HCT116 (cell line): ENCODE measurements at regions not wholly inside any gene's neighbourhood (a gene's known extent, or its start where the extent isn't known, plus 50 kb on each side); places are given as distances from the start of the nearest gene placed in this dataset.
"Not testable (repeated sequence)": the region's sequence is repeated elsewhere in the genome, so short reads cannot be mapped to it uniquely, and the experiment has no call there.

ENCODE experiments used
- ATAC-seq: fragments of 200-7000 bp; cut with Tn5 transposase; 2 replicates; pipeline ENCODE4 v1.9.1; 2020; ENCODE audit warnings: mild to moderate bottlenecking, moderate library complexity
- BruUV-seq: library from RNA; stranded (reverse); fragments of 400-500 nt; replicated peaks from 2 replicates; lab custom pipeline; 2021; lab: Mats Ljungman, UMichigan
- CTCF ChIA-PET: fragments of 300-600 bp; sonication (Branson Sonifier 250); formaldehyde crosslinking; loops from one replicate; lab custom pipeline; 2021; ENCODE audit warnings: antibody characterized with exemption; lab: Charles Lee
- POLR2A ChIA-PET: fragments of 300-600, 350-600 bp; sonication (Branson Sonifier 250); formaldehyde crosslinking; loops from one replicate; lab custom pipeline; 2021; ENCODE audit warnings: antibody characterized with exemption; lab: Charles Lee
- RAD21 ChIA-PET, 2 experiments: fragments of 300-600 bp; sonication (Branson Sonifier 250); formaldehyde crosslinking; loops; one replicate each; lab custom pipeline; 2023; ENCODE audit warnings: low total read pairs in 2 of 2; ENCODE audit not compliant: uncharacterized antibody in 2 of 2, unreplicated experiment in 2 of 2, low non-redundant PET in 1 of 2; lab: Charles Lee
- DNase-seq: peaks from one replicate; pipeline ENCODE4 v3.0.0-alpha.2; 2010; ENCODE audit warnings: low read depth, low spot score
- H2AFZ ChIP-seq: fragments of 200-600 bp; shearing (Covaris generic), sonication (generic); 2 replicates; pipeline ENCODE4 v1.6.1; 2017; ENCODE audit warnings: low read depth, mixed run types, mixed read lengths, antibody characterized with exemption, low read length; ENCODE audit not compliant: poor library complexity, severe bottlenecking
- H3K27ac ChIP-seq: 2 replicates; pipeline ENCODE4 v1.5.1; 2012; ENCODE audit warnings: low read depth, low read length
- H3K27me3 ChIP-seq: fragments of 200-600 bp; sonication (generic); 2 replicates; pipeline ENCODE4 v1.6.1; 2016; ENCODE audit warnings: mixed run types, low read length, mixed read lengths; ENCODE audit not compliant: insufficient read depth
- H3K36me3 ChIP-seq, 2 experiments: fragments of 200-500 bp in 1 of 2; fragments of 200-600 bp in 1 of 2; sonication (Bioruptor generic) in 1 of 2; sonication (generic) in 1 of 2; 2 replicates each; pipeline versions ENCODE4 v1.5.1 to v1.6.1; 2014 to 2016; ENCODE audit warnings: low read length in 2 of 2, inconsistent platforms in 1 of 2, mixed read lengths in 1 of 2, mixed run types in 1 of 2; ENCODE audit not compliant: insufficient read depth in 2 of 2, control insufficient read depth in 1 of 2
- H3K4me1 ChIP-seq, 2 experiments: fragments of 200-600 bp in 1 of 2; sonication (generic) in 1 of 2; 2 replicates each; pipeline versions ENCODE4 v1.5.1 to v1.6.1; 2012 to 2017; ENCODE audit warnings: low read length in 2 of 2, inconsistent platforms in 1 of 2, mild to moderate bottlenecking in 1 of 2, mixed read lengths in 1 of 2, mixed run types in 1 of 2, moderate library complexity in 1 of 2; ENCODE audit not compliant: insufficient read depth in 2 of 2, control insufficient read depth in 1 of 2
- H3K4me2 ChIP-seq: fragments of 200-600 bp; sonication (generic); 2 replicates; pipeline ENCODE4 v1.6.1; 2017; ENCODE audit warnings: mixed run types, low read length, mixed read lengths
- H3K4me3 ChIP-seq, 2 experiments: fragments of 200-600 bp in 1 of 2; sonication (generic) in 1 of 2; replicated peaks in 1 of 2; 2 replicates each; pipeline ENCODE4 v1.5.1; 2011 to 2016; ENCODE audit warnings: low read length in 2 of 2, control low read depth in 1 of 2, low read depth in 1 of 2, mild to moderate bottlenecking in 1 of 2, mixed read lengths in 1 of 2, mixed run types in 1 of 2
- H3K79me2 ChIP-seq: fragments of 200-600 bp; sonication (generic); 2 replicates; pipeline ENCODE4 v1.6.1; 2017; ENCODE audit warnings: mild to moderate bottlenecking, mixed run types, low read length, moderate library complexity, mixed read lengths; ENCODE audit not compliant: insufficient read depth
- H3K9ac ChIP-seq: fragments of 200-600 bp; sonication (generic); 2 replicates; pipeline ENCODE4 v1.6.1; 2016; ENCODE audit warnings: low read length, mixed read lengths
- H3K9me2 ChIP-seq: fragments of 200-600 bp; sonication (generic), shearing (Covaris generic); 2 replicates; pipeline ENCODE4 v1.6.1; 2017; ENCODE audit warnings: mixed run types, mild to moderate bottlenecking, moderate library complexity; ENCODE audit not compliant: insufficient read depth
- H3K9me3 ChIP-seq, 2 experiments: fragments of 200-500 bp in 1 of 2; fragments of 200-600 bp in 1 of 2; sonication (Bioruptor generic) in 1 of 2; sonication (generic) in 1 of 2; 2 replicates each; pipeline ENCODE4 v1.6.1; 2014 to 2017; ENCODE audit warnings: low read length in 2 of 2, mixed read lengths in 2 of 2, inconsistent platforms in 1 of 2, low read depth in 1 of 2, mild to moderate bottlenecking in 1 of 2, mixed run types in 1 of 2, moderate library complexity in 1 of 2; ENCODE audit not compliant: control insufficient read depth in 1 of 2, insufficient read depth in 1 of 2
- H4K20me1 ChIP-seq: fragments of 200-600 bp; sonication (generic), shearing (Covaris generic); 2 replicates; pipeline ENCODE4 v1.6.1; 2017; ENCODE audit warnings: mixed run types, mild to moderate bottlenecking, moderate library complexity; ENCODE audit not compliant: insufficient read depth
- EZH2 ChIP-seq: fragments of 200-600 bp; sonication (generic); IDR thresholded peaks from 2 replicates; pipeline ENCODE4 v1.6.1; 2017; ENCODE audit warnings: antibody characterized with exemption, mixed run types
- EZH2phosphoT487 ChIP-seq: fragments of 200-600 bp; IDR thresholded peaks from 2 replicates; pipeline ENCODE4 v1.6.1; 2018; ENCODE audit warnings: antibody characterized with exemption, borderline replicate concordance
- POLR2AphosphoS5 ChIP-seq: IDR thresholded peaks from 2 replicates; pipeline ENCODE4 v1.6.1; 2011; ENCODE audit warnings: mild to moderate bottlenecking, low read depth, low read length, moderate library complexity
- ZBTB33 ChIP-seq: IDR thresholded peaks from 2 replicates; pipeline ENCODE4 v1.6.1; 2011; ENCODE audit warnings: mild to moderate bottlenecking, low read length, moderate library complexity; ENCODE audit not compliant: insufficient replicate concordance; ENCODE audit errors: extremely low read depth
- ZFX ChIP-seq: fragments of 450-650 bp; IDR thresholded peaks from 2 replicates; pipeline ENCODE4 v1.6.1; 2017
- intact Hi-C: fragments of 100-400 bp; cut with micrococcal nuclease; formaldehyde crosslinking; loops from 2 replicates; pipeline ENCODE4 v1.10.0; 2022
- TF ChIP-seq, protein P1 (sequence below): IDR thresholded peaks from 2 replicates; pipeline ENCODE4 v1.6.1; 2012

GRCh38 chr12:84408936-84409335, 503.7 kb downstream of the SLC6A15 start:
- Histone ChIP-seq H3K9me2 (no peaks in the 10 kb centered on the region), H3K9ac (no peak overlapping the region), H4K20me1 (no peaks in the 10 kb centered on the region), H3K27me3 (no peaks in the 10 kb centered on the region), H3K4me1 (no peaks in the 10 kb centered on the region), H3K36me3 (no peaks in the 10 kb centered on the region), H3K4me3 (no peak overlapping the region), H3K27ac (no peak overlapping the region), H3K4me2 (no peak overlapping the region), H2AFZ (no peak overlapping the region), H3K79me2 (no peaks in the 10 kb centered on the region), H3K9me3 (no peaks in the 10 kb centered on the region)
- ATAC-seq (no peak), DNase-seq (no peak)
- no TSS peak for BruUV-seq
- POLR2A ChIA-PET: no interaction called here
- intact Hi-C loops: no loop called here
- RAD21 ChIA-PET: no interaction called here
- CTCF ChIA-PET: no interaction called here
- TF ChIP-seq ZBTB33 (no peak), EZH2 (no peak), EZH2phosphoT487 (no peak), ZFX (no peak), POLR2AphosphoS5 (no peak)
- TF ChIP-seq, protein P1, sequence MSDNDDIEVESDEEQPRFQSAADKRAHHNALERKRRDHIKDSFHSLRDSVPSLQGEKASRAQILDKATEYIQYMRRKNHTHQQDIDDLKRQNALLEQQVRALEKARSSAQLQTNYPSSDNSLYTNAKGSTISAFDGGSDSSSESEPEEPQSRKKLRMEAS: no peak

DNA sequence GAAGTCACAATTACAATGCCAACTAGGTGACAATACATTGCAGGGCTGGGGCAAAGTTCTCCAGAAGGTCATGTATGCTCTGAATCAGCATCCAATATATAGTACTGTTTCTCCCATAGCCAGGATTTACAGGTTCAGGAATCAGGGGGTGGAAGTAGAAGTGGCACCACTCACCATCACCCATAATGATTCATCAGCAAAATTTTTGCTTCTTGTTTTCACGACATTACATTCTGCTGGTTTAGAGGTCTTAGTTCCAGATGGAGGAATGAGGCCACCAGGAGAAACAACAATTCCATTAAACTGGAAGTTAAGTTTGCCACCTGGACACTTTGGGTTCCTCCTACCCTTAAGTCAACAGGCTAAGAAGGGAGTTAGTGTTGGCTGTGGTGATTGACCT, 505.9 kb downstream of the SLC6A15 start:
- H3K4me3 ChIP-seq, RAD21 ChIA-PET, H3K27me3 ChIP-seq, H3K9me2 ChIP-seq, H3K4me2 ChIP-seq, H3K79me2 ChIP-seq, H3K9ac ChIP-seq, BruUV-seq, H4K20me1 ChIP-seq, DNase-seq, H2AFZ ChIP-seq, H3K9me3 ChIP-seq, H3K36me3 ChIP-seq, ATAC-seq, intact Hi-C loops, CTCF ChIA-PET, H3K4me1 ChIP-seq, H3K27ac ChIP-seq, POLR2A ChIA-PET: not testable (repeated sequence)
